ENCODE measurements at regions not wholly inside any gene's neighbourhood (a gene's known extent, or its start where the extent isn't known, plus 50 kb on each side); places are given as distances from the start of the nearest gene placed in this dataset.

DNA sequence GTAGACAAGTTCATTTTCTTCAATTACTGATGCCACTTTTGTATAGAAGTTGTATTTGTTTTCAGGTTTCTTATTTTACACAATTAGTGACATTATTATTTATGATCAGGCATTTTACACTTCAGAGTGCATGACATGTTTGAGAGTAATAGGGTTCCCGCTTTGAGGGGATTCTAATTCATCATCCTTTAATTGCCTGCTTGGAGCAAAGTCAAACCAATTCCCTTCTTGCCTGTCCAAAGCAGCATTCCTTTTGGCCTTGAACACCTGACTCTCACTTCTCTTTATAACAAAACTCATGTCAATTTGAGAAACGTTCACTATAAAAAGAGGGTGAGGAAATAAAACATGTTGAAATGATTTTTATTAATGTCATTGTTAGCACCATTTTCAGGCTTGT is 1149.4 kb downstream of the NXPH1 start:
- TF ChIP-seq, protein P1, sequence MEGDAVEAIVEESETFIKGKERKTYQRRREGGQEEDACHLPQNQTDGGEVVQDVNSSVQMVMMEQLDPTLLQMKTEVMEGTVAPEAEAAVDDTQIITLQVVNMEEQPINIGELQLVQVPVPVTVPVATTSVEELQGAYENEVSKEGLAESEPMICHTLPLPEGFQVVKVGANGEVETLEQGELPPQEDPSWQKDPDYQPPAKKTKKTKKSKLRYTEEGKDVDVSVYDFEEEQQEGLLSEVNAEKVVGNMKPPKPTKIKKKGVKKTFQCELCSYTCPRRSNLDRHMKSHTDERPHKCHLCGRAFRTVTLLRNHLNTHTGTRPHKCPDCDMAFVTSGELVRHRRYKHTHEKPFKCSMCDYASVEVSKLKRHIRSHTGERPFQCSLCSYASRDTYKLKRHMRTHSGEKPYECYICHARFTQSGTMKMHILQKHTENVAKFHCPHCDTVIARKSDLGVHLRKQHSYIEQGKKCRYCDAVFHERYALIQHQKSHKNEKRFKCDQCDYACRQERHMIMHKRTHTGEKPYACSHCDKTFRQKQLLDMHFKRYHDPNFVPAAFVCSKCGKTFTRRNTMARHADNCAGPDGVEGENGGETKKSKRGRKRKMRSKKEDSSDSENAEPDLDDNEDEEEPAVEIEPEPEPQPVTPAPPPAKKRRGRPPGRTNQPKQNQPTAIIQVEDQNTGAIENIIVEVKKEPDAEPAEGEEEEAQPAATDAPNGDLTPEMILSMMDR (conservative IDR thresholded peaks at IDR 0.05) = no peak
- no peak for TF ChIP-seq EZH2 (IDR thresholded peaks at IDR 0.05; ENCODE audit: low read depth)
